Left hindlimb (tissue), 1 donor: ENCODE measurements at regions not wholly inside any gene's neighbourhood (a gene's known extent, or its start where the extent isn't known, plus 50 kb on each side); places are given as distances from the start of the nearest gene placed in this dataset.
"Not testable (repeated sequence)": the region's sequence is repeated elsewhere in the genome, so short reads cannot be mapped to it uniquely, and the experiment has no call there.

Experiments
- DNase-seq: peaks from one replicate; pipeline ENCODE4 v3.0.0-alpha.2; 2018

- no peak for DNase-seq
Measured at GRCh38 chr14:21791749-21792148, 118.1 kb upstream of the OR4E1 start.

GRCh38 chr14:21788687-21789086 is 115.1 kb upstream of the OR4E1 start:
- not testable (repeated sequence) for DNase-seq

- not testable (repeated sequence) for DNase-seq
Measured at GRCh38 chr14:21787242-21787641, 113.6 kb upstream of the OR4E1 start.

- no peak for DNase-seq
Measured at GRCh38 chr14:21781543-21781942, 107.9 kb upstream of the OR4E1 start.

GRCh38 chr14:21780429-21781084 is 106.9 kb upstream of the OR4E1 start:
- DNase-seq: no peak

GRCh38 chr14:21771671-21772070 is 98.1 kb upstream of the OR4E1 start:
- DNase-seq: no peak

- no peak for DNase-seq
Measured at GRCh38 chr14:21768875-21769257, 95.2 kb upstream of the OR4E1 start.

- DNase-seq: no peak
Measured at GRCh38 chr14:21768116-21768874, 94.7 kb upstream of the OR4E1 start.

- DNase-seq: not testable (repeated sequence)
Measured at GRCh38 chr14:21760360-21760759, 86.7 kb upstream of the OR4E1 start.

- no peak for DNase-seq
Measured at GRCh38 chr14:21749306-21749868, 75.8 kb upstream of the OR4E1 start.

- no peak for DNase-seq
Measured at GRCh38 chr14:21748869-21749303, 75.3 kb upstream of the OR4E1 start.

GRCh38 chr14:21735639-21736307 is 62.2 kb upstream of the OR4E1 start:
- DNase-seq: no peak

- no peak for DNase-seq
Measured at GRCh38 chr14:21735200-21735599, 61.6 kb upstream of the OR4E1 start.

GRCh38 chr14:21734457-21735074 is 60.9 kb upstream of the OR4E1 start:
- DNase-seq: no peak

- DNase-seq: no peak
Measured at GRCh38 chr14:21729703-21730233, 56.1 kb upstream of the OR4E1 start.

- DNase-seq: no peak
Measured at GRCh38 chr14:21725250-21725649, 51.6 kb upstream of the OR4E1 start.

- no peak for DNase-seq
Measured at GRCh38 chr14:21724090-21724973, 50.7 kb upstream of the OR4E1 start.

GRCh38 chr14:21723431-21724045 is 49.9 kb upstream of the OR4E1 start:
- no peak for DNase-seq
